OCI-LY7 (cell line): ENCODE measurements at regions not wholly inside any gene's neighbourhood (a gene's known extent, or its start where the extent isn't known, plus 50 kb on each side); places are given as distances from the start of the nearest gene placed in this dataset.
"Not testable (repeated sequence)": the region's sequence is repeated elsewhere in the genome, so short reads cannot be mapped to it uniquely, and the experiment has no call there.

Source experiments
- CTCF ChIP-seq: fragments of 200-600 bp; sonication (generic); conservative IDR thresholded peaks from 2 replicates; pipeline ENCODE4 v1.5.1; 2014; ENCODE audit warnings: mild to moderate bottlenecking, antibody characterized with exemption, low read length, moderate library complexity, mixed read lengths
- EZH2phosphoT487 ChIP-seq: fragments of 200-600 bp; sonication (generic); IDR thresholded peaks from 2 replicates; pipeline ENCODE4 v1.6.1; 2018; ENCODE audit warnings: low read depth, borderline replicate concordance, mild to moderate bottlenecking, mixed run types, antibody characterized with exemption, low read length, moderate library complexity, mixed read lengths

GRCh38 chr17:28262123-28262745 is 56.8 kb upstream of the TMEM97 start:
- not testable (repeated sequence) for TF ChIP-seq CTCF, EZH2phosphoT487
